ENCODE measurements at regions not wholly inside any gene's neighbourhood (a gene's known extent, or its start where the extent isn't known, plus 50 kb on each side); places are given as distances from the start of the nearest gene placed in this dataset.

DNA sequence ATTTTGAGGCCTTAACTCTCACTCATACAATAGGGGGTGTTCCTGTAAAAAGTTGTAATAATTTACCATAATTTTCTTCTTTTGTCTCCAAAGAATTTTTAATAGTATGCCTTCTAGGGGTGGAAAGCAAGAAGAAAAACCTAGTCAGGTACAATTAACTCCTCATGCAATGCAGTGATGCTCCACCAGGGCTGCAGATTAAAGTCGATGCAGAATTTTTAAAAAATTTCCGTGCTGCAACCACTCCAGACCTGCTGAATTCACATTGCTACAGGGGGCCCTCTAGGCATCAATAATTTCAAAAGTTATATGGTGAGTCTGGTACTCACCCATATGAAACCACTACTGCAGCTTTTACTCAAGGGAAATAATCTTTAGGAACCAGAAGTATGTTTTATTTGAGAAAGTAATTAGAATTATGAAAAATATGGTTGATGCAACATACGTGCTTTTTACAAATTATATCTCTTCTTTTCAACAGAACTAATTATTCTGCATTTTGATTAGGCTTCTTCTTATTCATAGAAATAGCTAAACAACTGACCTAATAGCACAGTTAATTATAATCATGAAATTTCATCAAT lies 353.2 kb downstream of the BCAT1 start:
- no peak overlapping the region for H3K4me3 Mint-ChIP-seq
- no peak for DNase-seq
- 62% methylated on average over 2 of the region's 3 CpGs for WGBS (ENCODE audit: insufficient coverage)
- TF ChIP-seq, protein P1, sequence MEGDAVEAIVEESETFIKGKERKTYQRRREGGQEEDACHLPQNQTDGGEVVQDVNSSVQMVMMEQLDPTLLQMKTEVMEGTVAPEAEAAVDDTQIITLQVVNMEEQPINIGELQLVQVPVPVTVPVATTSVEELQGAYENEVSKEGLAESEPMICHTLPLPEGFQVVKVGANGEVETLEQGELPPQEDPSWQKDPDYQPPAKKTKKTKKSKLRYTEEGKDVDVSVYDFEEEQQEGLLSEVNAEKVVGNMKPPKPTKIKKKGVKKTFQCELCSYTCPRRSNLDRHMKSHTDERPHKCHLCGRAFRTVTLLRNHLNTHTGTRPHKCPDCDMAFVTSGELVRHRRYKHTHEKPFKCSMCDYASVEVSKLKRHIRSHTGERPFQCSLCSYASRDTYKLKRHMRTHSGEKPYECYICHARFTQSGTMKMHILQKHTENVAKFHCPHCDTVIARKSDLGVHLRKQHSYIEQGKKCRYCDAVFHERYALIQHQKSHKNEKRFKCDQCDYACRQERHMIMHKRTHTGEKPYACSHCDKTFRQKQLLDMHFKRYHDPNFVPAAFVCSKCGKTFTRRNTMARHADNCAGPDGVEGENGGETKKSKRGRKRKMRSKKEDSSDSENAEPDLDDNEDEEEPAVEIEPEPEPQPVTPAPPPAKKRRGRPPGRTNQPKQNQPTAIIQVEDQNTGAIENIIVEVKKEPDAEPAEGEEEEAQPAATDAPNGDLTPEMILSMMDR (IDR thresholded peaks at IDR 0.05): no peak
- no peaks in the 10 kb centered on the region for H3K36me3 Mint-ChIP-seq
- no peak overlapping the region for H3K27ac ChIP-seq (ENCODE audit: low read length)
- intact Hi-C loops (cut with micrococcal nuclease): no loop called here
- H3K9me3 ChIP-seq (ENCODE audit: control insufficient read depth, insufficient read depth, low read length): no peaks in the 10 kb centered on the region
- H3K27me3 Mint-ChIP-seq (ENCODE audit: low read depth in 2 of 2): peaks cover 5 to 13% of the 10 kb centered on the region in 2 donors
- H3K4me1 Mint-ChIP-seq: peaks cover 2 to 13% of the 10 kb centered on the region in 2 donors
- peaks cover 0 to 2% of the 10 kb centered on the region in 2 donors for H3K9me3 Mint-ChIP-seq
- H3K36me3 ChIP-seq (ENCODE audit: control insufficient read depth, insufficient read depth, low read length): no peaks in the 10 kb centered on the region
- no peak overlapping the region for H3K4me3 ChIP-seq (ENCODE audit: low read length)
- no peaks in the 10 kb centered on the region for H3K27me3 ChIP-seq (ENCODE audit: control insufficient read depth, insufficient read depth, low read length)
- H3K27ac Mint-ChIP-seq: no peak overlapping the region
- no peaks in the 10 kb centered on the region for H3K4me1 ChIP-seq (ENCODE audit: control insufficient read depth, insufficient read depth, low read length)
- no peak for ATAC-seq

DNA sequence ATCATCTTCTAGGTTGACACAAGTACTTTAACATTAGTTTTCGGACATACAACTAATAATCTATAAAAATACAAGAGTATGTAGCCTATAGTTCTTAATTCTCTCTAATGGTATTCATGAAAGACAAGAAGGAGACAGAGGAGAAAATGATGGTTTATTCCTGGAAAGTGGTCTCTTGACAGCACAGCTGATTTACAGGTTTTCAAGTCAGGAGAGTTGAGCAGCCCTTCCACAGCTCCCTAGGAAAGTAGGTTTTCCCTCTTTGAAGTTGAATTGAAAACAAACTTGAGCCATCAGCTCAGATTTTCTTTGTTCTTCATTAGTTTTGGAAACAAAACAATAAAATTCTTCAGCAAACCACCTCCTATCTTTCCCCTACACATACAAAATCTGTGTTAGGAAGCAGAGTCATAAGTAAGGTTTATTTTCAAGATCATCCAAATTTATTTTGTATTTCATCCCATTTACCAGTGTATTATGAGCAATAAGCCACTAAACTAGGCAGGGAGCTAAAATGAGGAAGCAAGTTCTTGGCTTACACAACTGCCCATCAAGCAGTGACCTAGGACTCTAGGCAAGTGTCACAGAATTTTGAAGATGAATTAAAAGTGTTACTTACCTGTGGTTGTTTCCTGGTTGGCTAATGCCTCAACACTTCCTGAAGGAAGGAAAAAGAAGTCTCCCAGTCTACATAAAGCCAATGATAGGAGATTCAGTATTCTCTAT lies 357.0 kb downstream of the BCAT1 start:
- H3K4me1 Mint-ChIP-seq: peaks cover 0 to 6% of the 10 kb centered on the region in 2 donors
- no peak for DNase-seq
- no peak for ATAC-seq
- no peaks in the 10 kb centered on the region for H3K27me3 ChIP-seq (ENCODE audit: control insufficient read depth, insufficient read depth, low read length)
- no peak overlapping the region for H3K27ac Mint-ChIP-seq
- TF ChIP-seq, protein P1 (IDR thresholded peaks at IDR 0.05): no peak
- H3K9me3 Mint-ChIP-seq: peaks cover 0 to 2% of the 10 kb centered on the region in 2 donors
- no peaks in the 10 kb centered on the region for H3K36me3 Mint-ChIP-seq
- no peaks in the 10 kb centered on the region for H3K36me3 ChIP-seq (ENCODE audit: control insufficient read depth, insufficient read depth, low read length)
- no peak overlapping the region for H3K4me3 ChIP-seq (ENCODE audit: low read length)
- no peaks in the 10 kb centered on the region for H3K9me3 ChIP-seq (ENCODE audit: control insufficient read depth, insufficient read depth, low read length)
- H3K4me3 Mint-ChIP-seq: no peak overlapping the region
- WGBS (ENCODE audit: insufficient coverage): no CpG with 5 or more reads among the region's 1 CpG
- peaks cover 7 to 13% of the 10 kb centered on the region in 2 donors for H3K27me3 Mint-ChIP-seq (ENCODE audit: low read depth in 2 of 2)
- H3K27ac ChIP-seq (ENCODE audit: low read length): no peak overlapping the region
- intact Hi-C loops (cut with micrococcal nuclease): no loop called here
- no peaks in the 10 kb centered on the region for H3K4me1 ChIP-seq (ENCODE audit: control insufficient read depth, insufficient read depth, low read length)

DNA sequence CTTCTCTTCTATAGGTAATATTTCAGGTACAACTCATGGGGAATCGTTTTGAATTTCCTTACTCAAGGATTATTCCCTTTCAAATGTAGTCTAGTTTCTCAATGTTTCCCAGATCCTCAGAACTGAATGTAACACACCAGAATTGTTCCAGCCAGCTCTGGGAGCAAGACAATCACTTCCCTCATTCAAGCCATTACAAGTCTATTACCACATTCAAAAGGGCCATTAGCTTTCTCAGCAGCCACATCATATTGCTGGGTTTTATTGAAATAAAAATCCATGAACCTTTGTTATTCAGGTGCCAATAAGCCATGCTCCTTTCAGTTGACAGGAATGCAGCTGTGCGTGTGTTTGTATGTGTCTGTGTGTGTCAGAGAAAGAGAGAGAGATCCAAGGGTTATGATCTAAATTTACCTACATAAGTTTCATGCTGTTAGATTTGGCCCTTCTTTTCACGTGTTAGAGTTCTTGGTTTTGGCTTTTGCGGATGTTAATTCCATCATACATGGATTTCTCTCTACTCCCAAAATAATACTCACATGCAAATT lies 357.7 kb downstream of the BCAT1 start:
- no peaks in the 10 kb centered on the region for H3K9me3 ChIP-seq (ENCODE audit: control insufficient read depth, insufficient read depth, low read length)
- Mint-ChIP-seq H3K27ac (no peak overlapping the region), H3K27me3 (ENCODE audit: low read depth in 2 of 2) (peaks cover 7 to 13% of the 10 kb centered on the region in 2 donors), H3K4me3 (no peak overlapping the region), H3K36me3 (no peaks in the 10 kb centered on the region), H3K4me1 (peaks cover 0 to 6% of the 10 kb centered on the region in 2 donors), H3K9me3 (peaks cover 0 to 2% of the 10 kb centered on the region in 2 donors)
- no peak overlapping the region for H3K27ac ChIP-seq (ENCODE audit: low read length)
- no peaks in the 10 kb centered on the region for H3K4me1 ChIP-seq (ENCODE audit: control insufficient read depth, insufficient read depth, low read length)
- H3K27me3 ChIP-seq (ENCODE audit: control insufficient read depth, insufficient read depth, low read length): no peaks in the 10 kb centered on the region
- ATAC-seq (no peak), DNase-seq (no peak)
- H3K4me3 ChIP-seq (ENCODE audit: low read length): no peak overlapping the region
- TF ChIP-seq, protein P1 (IDR thresholded peaks at IDR 0.05): no peak
- 97% methylated on average over 4 of the region's 4 CpGs for WGBS (ENCODE audit: insufficient coverage)
- intact Hi-C loops (cut with micrococcal nuclease): no loop called here
- H3K36me3 ChIP-seq (ENCODE audit: control insufficient read depth, insufficient read depth, low read length): no peaks in the 10 kb centered on the region
